IMR-90 (cell line): ENCODE measurements at regions not wholly inside any gene's neighbourhood (a gene's known extent, or its start where the extent isn't known, plus 50 kb on each side); places are given as distances from the start of the nearest gene placed in this dataset.

ENCODE experiments used
- BHLHE40 ChIP-seq: fragments of 150-350 bp; IDR thresholded peaks from 2 replicates; pipeline ENCODE4 v1.6.1; 2016; ENCODE audit warnings: mild to moderate bottlenecking, low read depth, low read length
- CEBPB ChIP-seq: IDR thresholded peaks from 2 replicates; pipeline ENCODE4 v1.6.1; 2012; ENCODE audit warnings: low read depth, low read length, improper control_type of control experiment
- FOS ChIP-seq: fragments of 150-350 bp; IDR thresholded peaks from 2 replicates; pipeline ENCODE4 v1.6.1; 2016; ENCODE audit warnings: low read depth, low read length
- MAFK ChIP-seq: IDR thresholded peaks from 2 replicates; pipeline ENCODE4 v1.6.1; 2012; ENCODE audit warnings: low read depth, low read length, improper control_type of control experiment
- MAZ ChIP-seq: IDR thresholded peaks from 2 replicates; pipeline ENCODE4 v1.6.1; 2012; ENCODE audit warnings: low read depth, mild to moderate bottlenecking, low read length, improper control_type of control experiment, moderate library complexity, borderline replicate concordance
- NFE2L2 ChIP-seq: fragments of 150-350 bp; IDR thresholded peaks from 2 replicates; pipeline ENCODE4 v1.6.1; 2016; ENCODE audit warnings: low read depth, mild to moderate bottlenecking, low read length
- POLR2A ChIP-seq: IDR thresholded peaks from 2 replicates; pipeline ENCODE4 v1.6.1; 2012; ENCODE audit warnings: mild to moderate bottlenecking, low read depth, low read length
- RAD21 ChIP-seq: IDR thresholded peaks from 2 replicates; pipeline ENCODE4 v1.6.1; 2012; ENCODE audit warnings: low read length, improper control_type of control experiment
- SMC3 ChIP-seq: fragments of 150-350 bp; IDR thresholded peaks from 2 replicates; pipeline ENCODE4 v1.6.1; 2016; ENCODE audit warnings: low read depth, mild to moderate bottlenecking, antibody characterized with exemption, low read length, moderate library complexity
- TF ChIP-seq, protein P1 (sequence below): conservative IDR thresholded peaks from 2 replicates; pipeline ENCODE4 v1.5.1; 2012; ENCODE audit warnings: mild to moderate bottlenecking, low read depth, low read length, improper control_type of control experiment
- TF ChIP-seq, protein P2 (sequence below): fragments of 150-350 bp; IDR thresholded peaks from 2 replicates; pipeline ENCODE4 v1.6.1; 2017; ENCODE audit warnings: mild to moderate bottlenecking, antibody characterized with exemption, low read length, low read depth

DNA sequence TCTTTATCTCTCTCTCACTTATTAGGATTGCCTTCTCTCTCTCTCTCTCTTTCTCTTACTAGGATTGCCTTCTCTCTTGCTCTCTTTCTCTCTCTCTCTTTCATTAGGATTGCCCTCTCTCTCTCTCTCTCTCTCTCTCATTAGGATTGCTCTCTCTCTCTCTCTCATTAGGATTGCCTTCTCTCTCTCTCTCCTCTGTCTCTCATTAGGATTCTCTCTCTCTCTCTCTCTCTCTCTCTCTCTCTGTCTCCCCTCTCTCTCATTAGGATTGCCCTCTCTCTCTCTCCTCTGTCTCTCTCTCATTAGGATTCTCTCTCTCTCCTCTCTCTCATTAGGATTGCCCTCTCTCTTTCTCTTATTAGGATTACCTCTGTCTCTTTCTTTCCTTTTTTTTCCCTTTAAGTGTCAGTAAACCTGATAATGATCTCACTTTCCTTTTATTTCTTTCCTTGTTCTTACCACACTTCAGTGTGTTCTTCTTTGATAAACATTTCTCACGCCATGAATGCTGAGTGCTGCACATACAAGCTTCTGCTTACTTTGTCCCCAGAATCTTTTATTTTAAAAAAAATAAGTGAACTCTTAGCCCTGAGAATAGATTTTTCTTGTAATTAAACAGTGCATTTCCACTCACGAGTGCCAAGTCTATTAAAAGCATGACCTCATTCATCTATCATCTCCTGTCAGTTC is 243.4 kb upstream of the TBC1D5 start:
- TF ChIP-seq, protein P1, sequence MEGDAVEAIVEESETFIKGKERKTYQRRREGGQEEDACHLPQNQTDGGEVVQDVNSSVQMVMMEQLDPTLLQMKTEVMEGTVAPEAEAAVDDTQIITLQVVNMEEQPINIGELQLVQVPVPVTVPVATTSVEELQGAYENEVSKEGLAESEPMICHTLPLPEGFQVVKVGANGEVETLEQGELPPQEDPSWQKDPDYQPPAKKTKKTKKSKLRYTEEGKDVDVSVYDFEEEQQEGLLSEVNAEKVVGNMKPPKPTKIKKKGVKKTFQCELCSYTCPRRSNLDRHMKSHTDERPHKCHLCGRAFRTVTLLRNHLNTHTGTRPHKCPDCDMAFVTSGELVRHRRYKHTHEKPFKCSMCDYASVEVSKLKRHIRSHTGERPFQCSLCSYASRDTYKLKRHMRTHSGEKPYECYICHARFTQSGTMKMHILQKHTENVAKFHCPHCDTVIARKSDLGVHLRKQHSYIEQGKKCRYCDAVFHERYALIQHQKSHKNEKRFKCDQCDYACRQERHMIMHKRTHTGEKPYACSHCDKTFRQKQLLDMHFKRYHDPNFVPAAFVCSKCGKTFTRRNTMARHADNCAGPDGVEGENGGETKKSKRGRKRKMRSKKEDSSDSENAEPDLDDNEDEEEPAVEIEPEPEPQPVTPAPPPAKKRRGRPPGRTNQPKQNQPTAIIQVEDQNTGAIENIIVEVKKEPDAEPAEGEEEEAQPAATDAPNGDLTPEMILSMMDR: no peak
- TF ChIP-seq, protein P2, sequence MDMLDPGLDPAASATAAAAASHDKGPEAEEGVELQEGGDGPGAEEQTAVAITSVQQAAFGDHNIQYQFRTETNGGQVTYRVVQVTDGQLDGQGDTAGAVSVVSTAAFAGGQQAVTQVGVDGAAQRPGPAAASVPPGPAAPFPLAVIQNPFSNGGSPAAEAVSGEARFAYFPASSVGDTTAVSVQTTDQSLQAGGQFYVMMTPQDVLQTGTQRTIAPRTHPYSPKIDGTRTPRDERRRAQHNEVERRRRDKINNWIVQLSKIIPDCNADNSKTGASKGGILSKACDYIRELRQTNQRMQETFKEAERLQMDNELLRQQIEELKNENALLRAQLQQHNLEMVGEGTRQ: no peak
- TF ChIP-seq NFE2L2 (no peak), CEBPB (no peak), POLR2A (no peak), MAFK (no peak), SMC3 (no peak), BHLHE40 (no peak), RAD21 (no peak), MAZ (no peak), FOS (no peak)
